DMS114 treated with DMSO at 0.1 percent for 48 hours (cell line): ENCODE measurements at regions not wholly inside any gene's neighbourhood (a gene's known extent, or its start where the extent isn't known, plus 50 kb on each side); places are given as distances from the start of the nearest gene placed in this dataset.

Experiments used
- DNase-seq: peaks from one replicate; lab custom pipeline; 2025; ENCODE audit not compliant: unreplicated experiment; lab: John Stamatoyannopoulos, UW

DNA sequence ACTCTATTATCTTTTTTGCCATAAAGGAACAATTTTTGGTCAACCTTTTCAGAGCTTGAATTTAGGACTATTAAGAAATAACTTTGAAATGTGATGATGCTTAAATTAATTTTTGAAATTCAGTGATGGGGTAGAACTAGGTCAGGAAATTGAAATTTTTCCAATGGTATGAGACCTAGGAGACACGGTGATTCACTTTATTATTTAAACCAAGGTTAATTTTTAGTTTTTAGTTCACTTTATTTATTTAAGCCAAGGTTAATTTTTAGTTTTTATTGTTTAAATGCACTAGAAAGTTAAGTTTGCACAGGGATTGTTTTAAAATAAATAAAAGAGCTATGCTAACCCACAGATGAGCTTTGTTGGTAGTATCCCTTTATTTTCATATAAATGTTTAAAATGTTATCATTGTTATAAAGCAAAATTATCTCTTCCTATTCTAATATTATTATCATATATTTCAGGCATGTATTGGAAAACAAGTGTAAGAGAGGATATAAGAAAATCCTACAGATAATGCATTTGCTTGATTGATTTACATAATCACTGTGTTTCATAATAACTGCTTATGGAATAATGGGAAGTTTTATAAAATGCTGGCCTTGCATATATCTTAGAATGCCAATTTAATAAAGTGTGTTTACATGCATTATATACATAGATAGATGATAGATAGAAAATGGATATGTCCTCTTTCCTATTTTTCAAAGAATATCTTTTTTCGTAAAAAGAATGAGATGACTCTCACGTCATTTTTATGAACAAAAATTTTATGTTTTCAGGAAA lies 163.6 kb downstream of the HGF start:
- no peak for DNase-seq

- no peak for DNase-seq
Measured at GRCh38 chr7:81605493-81605892, 164.4 kb downstream of the HGF start.

- DNase-seq = peak; percentile 86
Measured at GRCh38 chr7:81604808-81605174, 165.1 kb downstream of the HGF start.

- peak; percentile 99 for DNase-seq
Measured at GRCh38 chr7:81604075-81604807, 165.6 kb downstream of the HGF start.

DNA sequence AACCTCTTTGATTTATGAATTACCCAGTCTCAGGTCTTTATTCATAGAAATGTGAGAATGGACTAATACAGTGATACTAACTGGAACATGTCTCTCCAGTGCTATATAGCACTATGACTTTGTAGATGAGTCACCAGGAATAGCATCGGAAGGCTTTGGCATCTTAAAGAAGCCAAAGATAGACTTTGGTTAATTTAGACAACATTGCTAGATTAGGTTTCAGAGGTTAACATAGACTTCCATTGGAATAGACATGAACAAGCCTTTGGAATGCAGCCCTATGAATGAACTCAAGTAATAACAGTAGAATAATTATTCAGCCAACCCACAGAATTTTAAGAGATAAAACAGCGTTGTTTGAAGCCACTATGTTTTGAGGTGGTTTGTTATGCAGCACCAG lies 169.2 kb downstream of the HGF start:
- no peak for DNase-seq

DNA sequence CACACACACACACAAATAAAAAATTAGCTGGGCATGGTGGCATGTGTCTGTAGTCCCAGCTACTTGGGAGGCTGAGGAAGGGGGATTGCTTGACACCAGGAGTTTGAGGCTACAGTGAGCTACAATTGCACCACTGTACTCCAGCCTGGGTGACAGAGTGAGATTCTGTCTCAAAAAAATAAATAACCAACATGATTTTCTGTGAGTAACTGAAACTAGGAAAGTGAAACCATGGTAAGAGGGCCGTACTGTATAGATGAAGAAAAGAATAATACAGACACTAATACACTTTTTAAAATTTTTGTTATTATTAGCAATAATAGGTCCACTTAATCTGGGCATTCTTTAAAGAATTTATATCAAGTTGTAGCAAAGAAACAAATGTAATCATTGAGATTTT lies 170.9 kb downstream of the HGF start:
- DNase-seq = no peak

- no peak for DNase-seq
Measured at GRCh38 chr7:81594767-81595166, 175.1 kb downstream of the HGF start.

- DNase-seq = no peak
Measured at GRCh38 chr7:81590131-81590530, 179.7 kb downstream of the HGF start.

GRCh38 chr7:81584667-81585066 lies 185.2 kb downstream of the HGF start:
- DNase-seq = no peak

- no peak for DNase-seq
Measured at GRCh38 chr7:81583882-81584533, 185.8 kb downstream of the HGF start.

GRCh38 chr7:81583090-81583489 lies 186.8 kb downstream of the HGF start:
- DNase-seq = no peak

- DNase-seq = no peak
Measured at GRCh38 chr7:81577642-81578340, 192.1 kb downstream of the HGF start.

GRCh38 chr7:81574723-81575326 lies 195.0 kb downstream of the HGF start:
- no peak for DNase-seq

DNA sequence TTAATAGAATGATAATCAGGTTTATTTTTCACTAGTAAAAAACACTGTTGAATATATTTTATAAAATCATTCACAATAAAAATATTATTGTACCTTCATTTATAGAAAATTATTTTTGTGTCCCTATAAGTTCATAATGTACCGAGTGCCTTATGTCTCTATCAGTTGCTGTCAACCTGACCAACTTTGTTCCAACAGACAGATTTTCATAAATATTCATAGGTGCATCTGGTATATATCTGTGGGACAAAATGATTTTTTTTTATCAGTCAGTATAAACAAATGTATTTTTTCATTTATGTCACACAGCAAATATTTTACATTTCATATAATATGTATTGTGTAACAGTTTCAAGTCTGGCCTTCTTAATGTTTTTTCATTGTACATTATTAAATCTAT lies 195.9 kb downstream of the HGF start:
- no peak for DNase-seq

DNA sequence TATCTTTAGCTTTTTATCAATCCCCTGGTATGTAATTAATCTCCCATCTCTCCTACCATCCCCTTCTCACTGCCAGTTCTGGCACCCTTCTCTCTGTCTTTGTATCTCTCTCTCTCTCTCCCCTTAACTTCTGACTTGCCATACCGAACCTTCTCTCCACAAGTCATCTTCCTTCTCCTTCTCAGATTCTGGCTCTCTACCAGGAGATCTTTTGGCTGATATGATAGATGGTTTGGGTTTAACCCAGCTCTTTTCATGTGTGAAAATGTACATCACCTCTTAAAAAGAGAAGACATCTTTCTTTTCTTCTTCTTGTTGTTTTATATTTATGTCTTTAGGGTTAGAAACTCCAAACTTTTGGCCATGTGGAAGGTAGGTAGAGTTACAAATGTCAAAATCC lies 196.7 kb downstream of the HGF start:
- no peak for DNase-seq

- DNase-seq = peak; percentile 96
Measured at GRCh38 chr7:81562581-81562980, 207.3 kb downstream of the HGF start.

DNA sequence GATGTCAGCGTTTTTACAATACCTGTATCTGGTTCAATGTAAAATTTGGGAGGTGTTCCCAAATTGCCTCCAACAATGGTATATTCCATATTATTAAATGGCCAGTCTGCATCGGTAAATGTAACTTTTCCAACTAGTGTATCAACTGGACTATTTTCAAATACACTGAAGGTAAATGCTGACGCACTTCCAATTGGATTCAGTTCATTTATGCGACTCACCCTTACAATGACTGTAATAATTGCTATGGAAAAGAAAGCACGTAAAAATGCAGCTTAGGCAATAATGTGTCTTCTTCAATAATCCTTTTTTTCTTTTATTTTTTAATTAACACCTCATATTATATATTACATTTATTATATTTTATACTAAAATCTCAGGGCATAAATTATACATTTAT lies 209.1 kb downstream of the HGF start:
- no peak for DNase-seq

GRCh38 chr7:81549484-81550016 lies 220.3 kb downstream of the HGF start:
- DNase-seq = no peak

- DNase-seq = no peak
Measured at GRCh38 chr7:81534996-81535395, 234.9 kb downstream of the HGF start.

- DNase-seq = no peak
Measured at GRCh38 chr7:81534446-81534845, 235.4 kb downstream of the HGF start.

GRCh38 chr7:81533931-81534330 lies 235.9 kb downstream of the HGF start:
- DNase-seq = no peak
